IMR-90 (cell line): ENCODE measurements at regions not wholly inside any gene's neighbourhood (a gene's known extent, or its start where the extent isn't known, plus 50 kb on each side); places are given as distances from the start of the nearest gene placed in this dataset.

Source experiments
- BHLHE40 ChIP-seq: fragments of 150-350 bp; IDR thresholded peaks from 2 replicates; pipeline ENCODE4 v1.6.1; 2016; ENCODE audit warnings: mild to moderate bottlenecking, low read depth, low read length
- CEBPB ChIP-seq: IDR thresholded peaks from 2 replicates; pipeline ENCODE4 v1.6.1; 2012; ENCODE audit warnings: low read depth, low read length, improper control_type of control experiment
- FOS ChIP-seq: fragments of 150-350 bp; IDR thresholded peaks from 2 replicates; pipeline ENCODE4 v1.6.1; 2016; ENCODE audit warnings: low read depth, low read length
- MAFK ChIP-seq: IDR thresholded peaks from 2 replicates; pipeline ENCODE4 v1.6.1; 2012; ENCODE audit warnings: low read depth, low read length, improper control_type of control experiment
- MXI1 ChIP-seq: IDR thresholded peaks from 2 replicates; pipeline ENCODE4 v1.6.1; 2012; ENCODE audit warnings: low read depth, mild to moderate bottlenecking, low read length, moderate library complexity, borderline replicate concordance
- POLR2A ChIP-seq: IDR thresholded peaks from 2 replicates; pipeline ENCODE4 v1.6.1; 2012; ENCODE audit warnings: mild to moderate bottlenecking, low read depth, low read length
- RAD21 ChIP-seq: IDR thresholded peaks from 2 replicates; pipeline ENCODE4 v1.6.1; 2012; ENCODE audit warnings: low read length, improper control_type of control experiment
- RCOR1 ChIP-seq: IDR thresholded peaks from 2 replicates; pipeline ENCODE4 v1.6.1; 2012; ENCODE audit warnings: mild to moderate bottlenecking, low read length, improper control_type of control experiment; ENCODE audit not compliant: insufficient replicate concordance
- SMC3 ChIP-seq: fragments of 150-350 bp; IDR thresholded peaks from 2 replicates; pipeline ENCODE4 v1.6.1; 2016; ENCODE audit warnings: low read depth, mild to moderate bottlenecking, antibody characterized with exemption, low read length, moderate library complexity
- TF ChIP-seq, protein P1 (sequence below): conservative IDR thresholded peaks from 2 replicates; pipeline ENCODE4 v1.5.1; 2012; ENCODE audit warnings: mild to moderate bottlenecking, low read depth, low read length, improper control_type of control experiment
- TF ChIP-seq, protein P2 (sequence below): fragments of 150-350 bp; IDR thresholded peaks from 2 replicates; pipeline ENCODE4 v1.6.1; 2017; ENCODE audit warnings: mild to moderate bottlenecking, antibody characterized with exemption, low read length, low read depth

DNA sequence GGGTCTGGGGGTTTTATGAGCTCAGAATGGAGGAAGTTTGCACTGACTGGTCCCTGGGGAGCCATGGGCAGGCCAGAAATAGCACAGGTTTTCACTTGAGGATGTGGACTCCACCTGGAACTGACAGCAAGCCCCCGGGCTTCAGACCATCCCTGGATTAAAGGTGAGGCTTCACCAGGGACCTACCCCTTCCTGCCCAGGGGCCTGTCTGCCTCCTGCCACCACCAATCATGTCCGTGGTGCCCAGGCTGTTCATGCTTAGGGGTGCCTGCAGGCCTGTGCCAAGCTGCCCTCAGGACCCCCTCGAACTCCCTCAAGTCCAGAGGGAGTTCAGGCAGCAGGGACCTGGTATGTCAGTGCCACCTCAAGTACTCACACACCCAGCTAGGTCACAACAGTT is 577.2 kb upstream of the EDIL3 start:
- TF ChIP-seq, protein P1, sequence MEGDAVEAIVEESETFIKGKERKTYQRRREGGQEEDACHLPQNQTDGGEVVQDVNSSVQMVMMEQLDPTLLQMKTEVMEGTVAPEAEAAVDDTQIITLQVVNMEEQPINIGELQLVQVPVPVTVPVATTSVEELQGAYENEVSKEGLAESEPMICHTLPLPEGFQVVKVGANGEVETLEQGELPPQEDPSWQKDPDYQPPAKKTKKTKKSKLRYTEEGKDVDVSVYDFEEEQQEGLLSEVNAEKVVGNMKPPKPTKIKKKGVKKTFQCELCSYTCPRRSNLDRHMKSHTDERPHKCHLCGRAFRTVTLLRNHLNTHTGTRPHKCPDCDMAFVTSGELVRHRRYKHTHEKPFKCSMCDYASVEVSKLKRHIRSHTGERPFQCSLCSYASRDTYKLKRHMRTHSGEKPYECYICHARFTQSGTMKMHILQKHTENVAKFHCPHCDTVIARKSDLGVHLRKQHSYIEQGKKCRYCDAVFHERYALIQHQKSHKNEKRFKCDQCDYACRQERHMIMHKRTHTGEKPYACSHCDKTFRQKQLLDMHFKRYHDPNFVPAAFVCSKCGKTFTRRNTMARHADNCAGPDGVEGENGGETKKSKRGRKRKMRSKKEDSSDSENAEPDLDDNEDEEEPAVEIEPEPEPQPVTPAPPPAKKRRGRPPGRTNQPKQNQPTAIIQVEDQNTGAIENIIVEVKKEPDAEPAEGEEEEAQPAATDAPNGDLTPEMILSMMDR = no peak
- TF ChIP-seq POLR2A (no peak), BHLHE40 (no peak), CEBPB (no peak), FOS (no peak), SMC3 (no peak), MXI1 (no peak), MAFK (no peak), RAD21 (no peak), RCOR1 (no peak)
- TF ChIP-seq, protein P2, sequence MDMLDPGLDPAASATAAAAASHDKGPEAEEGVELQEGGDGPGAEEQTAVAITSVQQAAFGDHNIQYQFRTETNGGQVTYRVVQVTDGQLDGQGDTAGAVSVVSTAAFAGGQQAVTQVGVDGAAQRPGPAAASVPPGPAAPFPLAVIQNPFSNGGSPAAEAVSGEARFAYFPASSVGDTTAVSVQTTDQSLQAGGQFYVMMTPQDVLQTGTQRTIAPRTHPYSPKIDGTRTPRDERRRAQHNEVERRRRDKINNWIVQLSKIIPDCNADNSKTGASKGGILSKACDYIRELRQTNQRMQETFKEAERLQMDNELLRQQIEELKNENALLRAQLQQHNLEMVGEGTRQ = no peak
